ENCODE measurements at regions not wholly inside any gene's neighbourhood (a gene's known extent, or its start where the extent isn't known, plus 50 kb on each side); places are given as distances from the start of the nearest gene placed in this dataset.
"Not testable (repeated sequence)": the region's sequence is repeated elsewhere in the genome, so short reads cannot be mapped to it uniquely, and the experiment has no call there.

DNA sequence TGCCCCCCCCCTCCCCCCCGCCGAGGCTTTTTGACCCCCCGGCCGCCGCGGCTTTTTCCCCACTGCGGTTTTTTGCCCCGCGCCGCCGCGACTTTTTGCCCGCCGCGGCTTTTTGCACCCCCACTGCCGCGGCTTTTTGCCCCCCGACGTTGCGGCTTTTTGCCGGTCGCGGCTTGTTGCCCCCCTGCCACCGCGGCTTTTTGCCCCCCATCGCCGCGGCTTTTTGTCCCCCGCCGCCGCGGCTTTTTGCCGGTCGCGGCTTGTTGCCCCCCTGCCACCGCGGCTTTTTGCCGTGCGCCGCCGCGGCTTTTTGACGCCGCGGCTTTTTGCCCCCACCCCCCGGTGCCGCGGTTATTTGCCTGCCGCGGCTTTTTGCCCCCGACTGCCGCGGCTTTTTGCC is 395.4 kb downstream of the ZNF33B start:
- H3K4me3 Mint-ChIP-seq; H3K27ac Mint-ChIP-seq; H3K36me3 Mint-ChIP-seq (ENCODE audit: low read depth); H3K9me3 Mint-ChIP-seq; H3K4me1 Mint-ChIP-seq (ENCODE audit: low read depth): not testable (repeated sequence)
- H3K27me3 Mint-ChIP-seq = peaks cover 33% of the 10 kb centered on the region

DNA sequence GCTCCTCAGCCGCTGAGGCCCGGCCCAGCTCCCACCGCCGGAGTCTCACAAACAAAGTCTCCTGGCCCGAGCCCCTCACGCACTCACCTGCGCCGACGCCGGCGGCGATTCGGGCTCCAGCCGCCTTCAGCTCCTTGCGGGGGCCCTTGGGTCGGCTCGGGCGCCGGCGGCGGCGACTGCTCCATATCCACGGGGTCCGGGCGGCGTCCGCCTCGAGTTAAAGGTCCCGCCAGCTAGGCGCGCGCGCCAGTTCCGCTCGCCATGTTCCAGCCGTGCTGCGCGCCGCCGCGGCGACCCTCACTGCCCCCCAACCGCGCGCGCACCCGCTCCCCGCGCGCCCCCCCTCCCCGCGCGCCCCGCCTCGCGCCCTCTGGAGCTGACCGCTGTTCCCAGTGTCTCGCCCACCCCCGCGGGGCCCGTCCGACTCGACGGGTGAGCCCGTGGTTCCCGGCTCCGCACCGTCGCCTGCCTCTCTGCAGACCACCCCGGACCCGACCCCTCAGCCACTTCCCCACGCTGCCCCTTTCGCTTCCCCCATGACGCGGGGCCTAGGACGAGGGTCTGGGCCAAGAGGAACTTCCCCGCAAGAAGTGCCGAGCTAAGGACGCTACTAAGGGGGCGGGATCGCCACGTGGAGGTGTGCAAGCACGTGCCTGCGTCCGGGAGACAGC is 396.1 kb downstream of the ZNF33B start:
- peaks cover 3% of the 10 kb centered on the region for H3K4me1 Mint-ChIP-seq (ENCODE audit: low read depth)
- peaks cover 4% of the 10 kb centered on the region for H3K36me3 Mint-ChIP-seq (ENCODE audit: low read depth)
- H3K27ac Mint-ChIP-seq = no peak overlapping the region
- peaks cover 4% of the 10 kb centered on the region for H3K9me3 Mint-ChIP-seq
- H3K4me3 Mint-ChIP-seq = no peak overlapping the region
- peaks cover 34% of the 10 kb centered on the region for H3K27me3 Mint-ChIP-seq

DNA sequence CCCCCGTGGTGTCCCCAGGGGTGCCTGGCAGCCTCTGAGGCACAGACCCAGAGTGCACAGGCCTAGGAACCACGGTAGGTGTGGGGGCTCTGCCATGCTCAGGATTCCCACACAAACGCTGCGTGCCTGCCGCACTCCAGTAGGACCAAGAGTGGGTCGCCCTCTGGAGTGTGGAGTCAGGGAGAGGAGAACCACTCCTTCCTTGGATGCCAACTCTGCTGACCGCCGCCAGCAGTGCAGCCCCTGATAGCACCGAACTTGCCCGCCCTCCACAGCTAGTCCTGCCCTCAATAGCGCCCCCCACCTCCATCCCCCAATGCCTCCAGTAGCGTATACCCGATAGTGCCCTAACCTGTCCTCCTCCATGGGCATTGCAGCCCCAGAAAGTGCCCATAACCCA is 402.0 kb downstream of the ZNF33B start:
- H3K9me3 Mint-ChIP-seq = not testable (repeated sequence)

DNA sequence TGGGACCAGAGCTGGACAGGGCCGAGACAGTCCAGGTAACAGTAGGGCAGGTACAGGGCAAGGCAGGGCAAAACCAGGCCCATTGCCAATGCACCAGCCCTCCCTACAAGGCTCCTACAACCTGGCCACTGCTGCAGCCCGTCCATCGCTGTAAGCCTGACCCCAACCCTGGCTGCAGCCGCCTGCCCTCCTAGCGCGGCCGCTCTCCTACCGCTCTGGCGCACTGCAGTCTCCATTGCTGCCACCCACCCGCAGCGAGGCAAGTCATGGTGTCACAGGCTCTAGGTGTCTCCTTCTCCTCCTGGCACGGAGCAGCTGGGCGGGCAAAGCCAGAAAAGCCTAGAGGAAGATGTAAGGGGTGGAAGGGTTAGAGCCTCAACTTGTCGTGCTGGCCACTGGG is 402.6 kb downstream of the ZNF33B start:
- H3K36me3 Mint-ChIP-seq (ENCODE audit: low read depth); H3K27me3 Mint-ChIP-seq; H3K4me1 Mint-ChIP-seq (ENCODE audit: low read depth); H3K4me3 Mint-ChIP-seq; H3K27ac Mint-ChIP-seq; H3K9me3 Mint-ChIP-seq: not testable (repeated sequence)

More for the DNA sequence above, 402.0 kb downstream of the ZNF33B start:
- H3K36me3 Mint-ChIP-seq (ENCODE audit: low read depth); H3K4me1 Mint-ChIP-seq (ENCODE audit: low read depth); H3K4me3 Mint-ChIP-seq; H3K27me3 Mint-ChIP-seq; H3K27ac Mint-ChIP-seq: not testable (repeated sequence)

DNA sequence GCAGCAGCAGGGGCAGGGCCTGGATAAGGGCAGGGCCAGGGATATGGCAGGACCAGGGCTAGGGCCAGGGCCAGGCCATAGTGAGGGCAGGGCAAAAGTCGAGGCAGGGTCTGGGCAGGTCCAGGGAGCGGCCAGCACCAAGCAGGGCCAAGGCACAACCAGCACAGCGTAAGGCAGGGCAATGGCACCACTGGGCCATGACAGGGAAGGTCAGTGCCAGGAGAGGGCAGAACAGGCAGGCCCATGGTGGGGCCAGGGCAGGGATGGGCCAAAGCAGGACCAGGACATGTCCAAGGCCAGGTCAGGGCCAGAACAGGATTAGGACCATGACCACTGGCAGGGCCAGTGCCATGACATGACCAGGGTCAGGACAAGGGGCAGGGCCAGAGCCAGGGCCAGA is 403.1 kb downstream of the ZNF33B start:
- H3K27ac Mint-ChIP-seq; H3K36me3 Mint-ChIP-seq (ENCODE audit: low read depth); H3K4me3 Mint-ChIP-seq; H3K9me3 Mint-ChIP-seq; H3K27me3 Mint-ChIP-seq; H3K4me1 Mint-ChIP-seq (ENCODE audit: low read depth): not testable (repeated sequence)

DNA sequence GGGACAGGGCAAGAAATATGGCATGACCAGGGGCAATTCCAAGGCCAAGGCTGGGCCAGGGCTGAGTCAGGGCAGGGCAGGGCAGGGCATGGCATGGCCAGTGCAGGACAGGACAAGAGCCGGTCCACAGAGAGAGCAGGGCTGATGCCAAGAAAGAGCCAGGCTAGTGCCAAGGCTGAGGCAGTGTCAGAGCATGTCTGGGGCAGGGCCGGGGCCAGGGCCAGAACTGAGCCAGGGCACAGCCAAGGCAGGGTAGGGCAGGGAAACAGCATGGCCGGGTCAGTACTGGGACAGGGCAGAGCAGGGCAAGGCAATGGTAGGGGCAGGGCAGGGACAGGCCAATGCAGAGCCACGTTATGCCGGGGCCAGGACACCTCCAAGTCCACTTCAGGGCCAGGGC is 403.9 kb downstream of the ZNF33B start:
- not testable (repeated sequence) for H3K27ac Mint-ChIP-seq; H3K36me3 Mint-ChIP-seq (ENCODE audit: low read depth); H3K4me1 Mint-ChIP-seq (ENCODE audit: low read depth)

DNA sequence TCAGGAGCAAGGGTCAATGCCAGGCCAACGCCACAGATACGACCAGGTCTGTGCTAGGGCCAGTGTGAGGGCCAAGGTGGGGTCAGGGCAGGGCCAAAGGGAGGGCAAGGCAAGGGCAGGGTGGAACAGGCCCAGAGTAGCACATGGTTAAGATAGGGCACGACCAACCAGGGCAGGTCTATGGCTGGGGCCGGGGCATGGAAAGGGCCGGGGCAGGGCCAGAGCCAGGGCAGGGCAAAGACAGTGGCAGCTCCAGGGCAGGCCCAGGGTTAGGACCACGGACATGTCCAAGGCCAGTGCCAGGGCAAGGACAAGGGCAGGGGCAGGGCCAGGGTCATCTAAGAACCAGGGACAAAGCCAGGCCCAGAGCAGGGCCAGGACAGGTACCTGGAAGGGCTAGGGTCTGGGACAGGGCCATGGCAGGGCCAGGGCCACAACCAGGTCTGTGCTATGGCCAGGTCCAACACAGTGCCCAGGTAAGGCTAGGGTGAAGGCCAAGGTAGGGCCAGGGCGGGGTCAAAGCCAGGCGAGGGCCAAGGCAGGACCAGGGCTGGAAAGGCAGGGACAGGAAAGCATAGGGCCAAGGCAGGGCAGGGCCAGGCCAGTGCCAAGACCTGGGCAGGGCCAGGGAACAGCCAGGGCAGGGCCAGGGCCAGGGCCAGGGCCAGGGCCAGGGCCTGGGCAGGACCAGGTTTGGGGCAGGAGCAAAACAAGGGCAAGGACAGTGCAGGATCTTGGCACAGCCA is 404.7 kb downstream of the ZNF33B start:
- not testable (repeated sequence) for H3K9me3 Mint-ChIP-seq; H3K4me3 Mint-ChIP-seq; H3K27me3 Mint-ChIP-seq; H3K27ac Mint-ChIP-seq; H3K36me3 Mint-ChIP-seq (ENCODE audit: low read depth); H3K4me1 Mint-ChIP-seq (ENCODE audit: low read depth)

More for the DNA sequence above, 403.9 kb downstream of the ZNF33B start:
- H3K27me3 Mint-ChIP-seq, H3K9me3 Mint-ChIP-seq, H3K4me3 Mint-ChIP-seq: not testable (repeated sequence)

DNA sequence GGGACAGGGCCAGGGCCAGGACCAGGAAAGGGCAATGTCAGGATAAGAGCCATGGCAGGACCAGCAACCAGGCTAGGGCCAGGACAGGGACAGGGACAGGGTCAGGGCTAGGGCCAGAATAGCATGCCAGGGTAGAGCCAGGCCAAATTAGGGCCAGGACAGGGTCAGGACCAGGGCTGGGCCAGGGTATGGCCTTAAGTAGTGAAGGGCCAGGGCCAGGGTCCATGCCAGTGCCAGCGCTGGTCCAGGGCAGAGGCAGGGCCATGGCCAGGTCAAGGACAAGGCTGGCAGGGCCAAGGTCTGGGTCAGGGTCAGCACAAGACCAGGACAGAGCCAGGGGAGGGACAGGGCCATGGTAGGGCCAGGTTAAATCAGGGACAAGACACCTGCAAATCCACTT is 405.4 kb downstream of the ZNF33B start:
- not testable (repeated sequence) for H3K27ac Mint-ChIP-seq; H3K4me3 Mint-ChIP-seq; H3K4me1 Mint-ChIP-seq (ENCODE audit: low read depth); H3K36me3 Mint-ChIP-seq (ENCODE audit: low read depth); H3K9me3 Mint-ChIP-seq; H3K27me3 Mint-ChIP-seq

DNA sequence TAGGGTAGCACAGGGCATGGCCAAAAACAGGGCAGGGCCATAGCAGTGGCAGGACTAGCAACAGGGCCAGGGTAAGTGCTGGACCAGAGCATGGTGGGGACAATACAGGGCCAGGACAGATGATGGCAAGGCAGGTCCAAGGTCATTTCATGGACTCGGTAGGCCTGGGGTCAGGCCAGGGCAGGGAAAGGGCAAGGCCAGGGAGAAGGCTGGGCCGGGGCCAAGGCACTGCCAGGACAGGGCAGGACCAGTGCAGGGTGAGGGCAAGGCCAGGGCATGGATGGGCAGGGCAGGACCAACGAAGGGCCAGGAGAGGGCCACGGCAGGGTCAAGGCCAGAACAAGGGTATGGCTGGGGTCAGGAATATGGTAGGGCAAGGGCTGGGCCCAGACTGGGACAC is 407.6 kb downstream of the ZNF33B start:
- not testable (repeated sequence) for H3K27me3 Mint-ChIP-seq; H3K4me1 Mint-ChIP-seq (ENCODE audit: low read depth); H3K27ac Mint-ChIP-seq; H3K4me3 Mint-ChIP-seq
- Mint-ChIP-seq H3K36me3 (ENCODE audit: low read depth) (peaks cover 13% of the 10 kb centered on the region), H3K9me3 (peaks cover 30% of the 10 kb centered on the region)

DNA sequence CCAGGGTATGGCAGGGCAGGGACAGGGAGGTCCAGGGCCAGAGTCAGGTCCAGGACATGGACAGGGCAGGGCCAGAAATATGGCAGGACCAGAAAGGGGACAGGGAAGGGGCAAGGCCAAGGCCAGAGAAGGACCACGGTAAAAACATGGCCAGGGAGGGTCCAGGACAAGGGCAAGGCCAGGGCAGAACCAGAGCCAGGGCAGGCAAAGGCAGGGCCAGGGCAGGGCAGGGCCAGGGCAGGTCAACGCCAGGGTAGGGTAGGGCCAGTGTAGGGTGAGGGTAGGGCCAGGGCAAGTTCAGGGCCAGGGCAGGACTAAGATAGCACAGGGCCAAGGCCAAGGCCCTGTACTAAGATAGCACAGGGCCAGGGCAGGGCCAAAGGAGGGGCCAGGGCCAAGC is 408.3 kb downstream of the ZNF33B start:
- not testable (repeated sequence) for H3K27me3 Mint-ChIP-seq; H3K27ac Mint-ChIP-seq; H3K4me3 Mint-ChIP-seq; H3K4me1 Mint-ChIP-seq (ENCODE audit: low read depth)
- H3K36me3 Mint-ChIP-seq (ENCODE audit: low read depth) = peaks cover 13% of the 10 kb centered on the region
- H3K9me3 Mint-ChIP-seq = peaks cover 30% of the 10 kb centered on the region

DNA sequence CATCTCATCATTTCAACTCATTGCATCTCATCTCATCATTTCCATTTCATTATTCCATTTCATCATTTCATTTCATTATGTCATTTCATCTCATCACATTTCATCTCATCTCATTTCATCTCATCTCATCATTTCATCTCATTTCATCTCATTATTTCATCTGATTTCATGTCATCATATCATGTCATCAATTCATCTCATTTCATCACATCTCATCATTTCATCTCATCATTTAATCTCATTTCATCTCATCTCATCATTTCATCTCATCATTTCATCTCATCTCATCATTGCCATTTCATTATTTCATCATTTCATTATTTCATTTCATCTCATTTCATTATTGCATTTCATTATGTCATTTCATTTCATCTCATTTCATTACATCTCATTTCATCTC is 410.5 kb downstream of the ZNF33B start:
- peaks cover 13% of the 10 kb centered on the region for H3K36me3 Mint-ChIP-seq (ENCODE audit: low read depth)
- not testable (repeated sequence) for H3K4me3 Mint-ChIP-seq; H3K27ac Mint-ChIP-seq; H3K4me1 Mint-ChIP-seq (ENCODE audit: low read depth); H3K27me3 Mint-ChIP-seq
- H3K9me3 Mint-ChIP-seq = peaks cover 30% of the 10 kb centered on the region

DNA sequence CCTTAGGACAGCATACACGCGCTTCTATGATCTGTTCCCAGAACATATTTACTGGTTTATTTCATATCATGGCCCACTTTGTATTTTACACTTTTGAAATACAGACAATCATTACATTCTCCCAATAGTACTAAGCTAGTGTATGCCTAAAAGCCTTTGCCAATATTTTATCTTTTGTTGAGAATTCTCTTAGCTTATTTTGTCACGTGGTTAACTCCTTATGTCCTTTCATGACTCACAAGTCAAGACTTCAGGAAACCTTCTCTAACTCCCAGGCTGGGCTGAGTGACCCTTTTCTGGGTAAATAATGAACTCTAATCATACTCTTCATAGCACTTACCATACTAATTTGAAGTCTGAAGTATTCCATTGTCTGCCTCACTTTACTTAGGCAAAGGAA is 444.8 kb downstream of the ZNF33B start:
- not testable (repeated sequence) for H3K9me3 Mint-ChIP-seq; H3K4me3 Mint-ChIP-seq; H3K27ac Mint-ChIP-seq; H3K36me3 Mint-ChIP-seq (ENCODE audit: low read depth); H3K4me1 Mint-ChIP-seq (ENCODE audit: low read depth)
- H3K27me3 Mint-ChIP-seq = peaks cover 16% of the 10 kb centered on the region

DNA sequence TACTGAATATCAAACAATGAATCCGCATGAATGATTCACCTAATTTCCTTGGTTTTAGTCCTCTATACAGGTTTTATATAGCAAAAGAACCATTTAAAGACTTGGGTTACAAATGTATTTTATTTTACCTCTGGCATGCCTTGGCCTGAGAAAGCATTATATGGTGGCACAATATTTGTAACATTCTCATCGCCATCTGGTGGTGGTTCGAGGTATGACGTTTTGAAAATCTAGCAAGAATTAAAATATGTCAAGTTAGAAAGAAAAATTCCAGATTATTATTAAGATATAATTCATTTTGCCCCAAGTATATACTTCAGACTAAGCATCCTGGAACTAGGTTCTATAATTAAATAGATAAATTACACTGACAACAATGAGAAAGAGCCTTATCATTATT is 445.9 kb downstream of the ZNF33B start:
- peaks cover 16% of the 10 kb centered on the region for H3K27me3 Mint-ChIP-seq
- not testable (repeated sequence) for H3K27ac Mint-ChIP-seq; H3K36me3 Mint-ChIP-seq (ENCODE audit: low read depth); H3K4me1 Mint-ChIP-seq (ENCODE audit: low read depth); H3K4me3 Mint-ChIP-seq; H3K9me3 Mint-ChIP-seq

DNA sequence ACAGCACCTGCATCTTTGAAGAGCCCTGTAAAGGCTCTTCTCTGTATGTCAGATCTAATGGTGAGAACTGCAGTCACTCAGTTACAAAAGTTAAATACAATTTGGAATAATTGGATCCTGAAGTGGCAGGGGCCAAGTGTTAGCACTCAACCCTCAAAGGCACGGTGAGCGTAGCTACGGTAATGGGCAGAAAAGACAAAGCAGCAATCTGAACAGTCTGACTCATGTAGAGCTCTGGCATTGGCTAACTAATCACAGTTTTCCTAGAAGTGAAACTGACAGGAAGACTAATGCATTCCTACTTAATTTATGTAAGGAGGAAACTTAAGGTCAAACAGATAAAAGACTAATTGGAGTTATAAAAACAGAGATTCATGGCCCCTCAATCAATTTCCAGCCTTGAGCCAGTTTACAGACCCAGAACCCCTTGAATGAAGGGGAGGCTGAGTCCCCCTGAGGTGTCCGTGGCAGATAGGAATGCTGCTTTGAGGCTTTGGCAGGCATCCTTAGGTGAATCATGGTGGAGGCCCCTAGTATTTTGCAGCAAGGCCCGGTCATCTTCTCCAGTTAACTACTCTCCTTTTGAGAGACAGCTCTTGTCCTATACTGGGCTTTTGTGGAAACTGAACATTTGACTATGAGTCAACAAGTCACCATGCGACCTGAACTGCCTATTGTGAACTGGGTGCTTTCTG is 450.7 kb downstream of the ZNF33B start:
- H3K9me3 Mint-ChIP-seq; H3K4me1 Mint-ChIP-seq (ENCODE audit: low read depth); H3K4me3 Mint-ChIP-seq; H3K36me3 Mint-ChIP-seq (ENCODE audit: low read depth); H3K27ac Mint-ChIP-seq: not testable (repeated sequence)
- H3K27me3 Mint-ChIP-seq = peaks cover 14% of the 10 kb centered on the region

DNA sequence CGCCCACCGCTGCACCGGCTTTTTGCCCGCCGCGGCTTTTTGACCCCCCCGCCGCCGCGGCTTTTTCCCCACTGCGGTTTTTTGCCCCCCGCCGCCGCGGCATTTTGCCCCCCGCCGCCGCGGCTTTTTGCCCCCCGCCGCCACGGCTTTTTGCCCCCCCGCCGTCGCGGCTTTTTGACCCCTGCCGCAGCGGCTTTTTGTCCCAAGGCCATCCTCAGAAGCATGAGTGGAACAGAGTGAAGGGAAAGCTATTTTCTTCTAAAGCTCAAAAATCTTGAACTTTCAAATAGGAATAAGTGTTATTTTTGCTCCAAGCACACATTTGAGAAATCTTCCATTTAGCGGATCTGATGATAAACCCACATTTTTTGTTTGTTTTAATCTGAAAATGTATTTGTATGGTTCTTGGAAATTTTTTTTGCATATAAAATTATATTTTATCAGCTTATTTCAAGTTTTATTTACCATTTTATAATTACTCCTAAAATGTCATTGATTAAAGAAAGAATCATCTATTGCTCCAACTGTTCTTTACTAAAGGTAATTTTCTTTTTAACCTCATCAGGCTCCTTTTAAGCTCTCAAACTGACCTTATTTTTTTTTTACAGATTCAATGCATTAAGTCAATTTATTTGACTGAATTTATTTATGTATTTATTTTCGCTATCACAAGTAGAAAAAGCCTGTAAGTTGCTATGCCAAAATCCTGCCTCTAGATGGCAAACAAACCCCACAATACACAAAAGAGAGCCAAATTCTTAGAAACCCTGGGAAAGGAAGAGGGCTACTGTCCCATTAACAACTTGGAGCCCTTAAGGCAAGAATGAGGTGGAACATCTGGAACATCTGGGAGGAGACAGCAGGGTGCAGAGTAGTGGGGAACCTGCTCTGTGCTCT is 460.3 kb downstream of the ZNF33B start:
- Mint-ChIP-seq H3K27me3 (peaks cover 59% of the 10 kb centered on the region), H3K27ac (peak overlapping the region; percentile 75), H3K4me3 (peak overlapping the region; percentile 72)
- not testable (repeated sequence) for H3K9me3 Mint-ChIP-seq; H3K36me3 Mint-ChIP-seq (ENCODE audit: low read depth); H3K4me1 Mint-ChIP-seq (ENCODE audit: low read depth)
